ENCODE measurements at regions not wholly inside any gene's neighbourhood (a gene's known extent, or its start where the extent isn't known, plus 50 kb on each side); places are given as distances from the start of the nearest gene placed in this dataset.

- no peak overlapping the region for H3K27ac ChIP-seq (ENCODE audit: low read depth, low read length, poor library complexity, severe bottlenecking)
- H4K20me1 ChIP-seq (ENCODE audit: insufficient read depth, low read length), result no peaks in the 10 kb centered on the region
- ChIA-PET POLR2A (interaction anchor here (0.6 kb wide), 1 partner anchor 1738 kb away, joined by 6 read pairs; no protein-coding TSS in a partner anchor), CTCF (ENCODE audit: unreplicated experiment) (no interaction called here)
- H3K4me3 ChIP-seq (ENCODE audit: low read depth, low read length, poor library complexity, severe bottlenecking), result no peak overlapping the region
- intact Hi-C loops (cut with micrococcal nuclease; ENCODE audit: unreplicated experiment), result no loop called here
- no peak overlapping the region for H3K4me2 ChIP-seq (ENCODE audit: low read length)
- no peaks in the 10 kb centered on the region for H3K36me3 ChIP-seq (ENCODE audit: insufficient read depth, low read length)
- DNase-seq (ENCODE audit: low spot score), result no peak
- no peak overlapping the region for H2AFZ ChIP-seq (ENCODE audit: low read length)
- H3K79me2 ChIP-seq (ENCODE audit: insufficient read depth, low read depth, low read length), result no peaks in the 10 kb centered on the region
- BruUV-seq (replicated peaks), result no TSS peak
- TF ChIP-seq, protein P1, sequence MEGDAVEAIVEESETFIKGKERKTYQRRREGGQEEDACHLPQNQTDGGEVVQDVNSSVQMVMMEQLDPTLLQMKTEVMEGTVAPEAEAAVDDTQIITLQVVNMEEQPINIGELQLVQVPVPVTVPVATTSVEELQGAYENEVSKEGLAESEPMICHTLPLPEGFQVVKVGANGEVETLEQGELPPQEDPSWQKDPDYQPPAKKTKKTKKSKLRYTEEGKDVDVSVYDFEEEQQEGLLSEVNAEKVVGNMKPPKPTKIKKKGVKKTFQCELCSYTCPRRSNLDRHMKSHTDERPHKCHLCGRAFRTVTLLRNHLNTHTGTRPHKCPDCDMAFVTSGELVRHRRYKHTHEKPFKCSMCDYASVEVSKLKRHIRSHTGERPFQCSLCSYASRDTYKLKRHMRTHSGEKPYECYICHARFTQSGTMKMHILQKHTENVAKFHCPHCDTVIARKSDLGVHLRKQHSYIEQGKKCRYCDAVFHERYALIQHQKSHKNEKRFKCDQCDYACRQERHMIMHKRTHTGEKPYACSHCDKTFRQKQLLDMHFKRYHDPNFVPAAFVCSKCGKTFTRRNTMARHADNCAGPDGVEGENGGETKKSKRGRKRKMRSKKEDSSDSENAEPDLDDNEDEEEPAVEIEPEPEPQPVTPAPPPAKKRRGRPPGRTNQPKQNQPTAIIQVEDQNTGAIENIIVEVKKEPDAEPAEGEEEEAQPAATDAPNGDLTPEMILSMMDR (conservative IDR thresholded peaks at IDR 0.05; ENCODE audit: low read length), result no peak
- no peak for TF ChIP-seq EZH2phosphoT487 (IDR thresholded peaks at IDR 0.05; ENCODE audit: borderline replicate concordance, low read depth, low read length)
- no peaks in the 10 kb centered on the region for H3K9me3 ChIP-seq (ENCODE audit: low read length)
- no peaks in the 10 kb centered on the region for H3K4me1 ChIP-seq (ENCODE audit: insufficient read depth, low read length, poor library complexity, severe bottlenecking)
- H3K9me2 ChIP-seq (ENCODE audit: insufficient read depth, low read length), result no peaks in the 10 kb centered on the region; the same call in 1 of the 2 replicates
These were observed 107.6 kb upstream of the SEMA6D start for GRCh38 chr15:47609693-47610092.

- H3K4me3 ChIP-seq (ENCODE audit: low read depth, low read length, poor library complexity, severe bottlenecking), result no peak overlapping the region
- intact Hi-C loops (cut with micrococcal nuclease; ENCODE audit: unreplicated experiment), result no loop called here
- no peaks in the 10 kb centered on the region for H3K79me2 ChIP-seq (ENCODE audit: insufficient read depth, low read depth, low read length)
- ChIA-PET CTCF (ENCODE audit: unreplicated experiment) (no interaction called here), POLR2A (no interaction called here)
- no peaks in the 10 kb centered on the region for H3K36me3 ChIP-seq (ENCODE audit: insufficient read depth, low read length)
- no peak overlapping the region for H3K27ac ChIP-seq (ENCODE audit: low read depth, low read length, poor library complexity, severe bottlenecking)
- no peaks in the 10 kb centered on the region for H3K4me1 ChIP-seq (ENCODE audit: insufficient read depth, low read length, poor library complexity, severe bottlenecking)
- H2AFZ ChIP-seq (ENCODE audit: low read length), result no peak overlapping the region
- no peaks in the 10 kb centered on the region for H3K9me2 ChIP-seq (ENCODE audit: insufficient read depth, low read length)
- BruUV-seq (replicated peaks), result no TSS peak
- H3K4me2 ChIP-seq (ENCODE audit: low read length), result no peak overlapping the region
- TF ChIP-seq, protein P1 (conservative IDR thresholded peaks at IDR 0.05; ENCODE audit: low read length), result no peak
- no peak for TF ChIP-seq EZH2phosphoT487 (IDR thresholded peaks at IDR 0.05; ENCODE audit: borderline replicate concordance, low read depth, low read length)
- no peaks in the 10 kb centered on the region for H4K20me1 ChIP-seq (ENCODE audit: insufficient read depth, low read length)
- no peak for DNase-seq (ENCODE audit: low spot score)
- no peaks in the 10 kb centered on the region for H3K9me3 ChIP-seq (ENCODE audit: low read length)
These were observed 106.6 kb upstream of the SEMA6D start for GRCh38 chr15:47610736-47611135.

- Histone ChIP-seq H3K4me3 (ENCODE audit: low read depth, low read length, poor library complexity, severe bottlenecking) (no peak overlapping the region), H3K4me1 (ENCODE audit: insufficient read depth, low read length, poor library complexity, severe bottlenecking) (no peaks in the 10 kb centered on the region), H3K9me3 (ENCODE audit: low read length) (no peaks in the 10 kb centered on the region), H3K36me3 (ENCODE audit: insufficient read depth, low read length) (no peaks in the 10 kb centered on the region), H3K9me2 (ENCODE audit: insufficient read depth, low read length) (no peaks in the 10 kb centered on the region), H4K20me1 (ENCODE audit: insufficient read depth, low read length) (no peaks in the 10 kb centered on the region), H3K4me2 (ENCODE audit: low read length) (no peak overlapping the region), H3K79me2 (ENCODE audit: insufficient read depth, low read depth, low read length) (no peaks in the 10 kb centered on the region), H2AFZ (ENCODE audit: low read length) (no peak overlapping the region), H3K27ac (ENCODE audit: low read depth, low read length, poor library complexity, severe bottlenecking) (no peak overlapping the region)
- TF ChIP-seq, protein P1 (conservative IDR thresholded peaks at IDR 0.05; ENCODE audit: low read length), result no peak
- no peak for TF ChIP-seq EZH2phosphoT487 (IDR thresholded peaks at IDR 0.05; ENCODE audit: borderline replicate concordance, low read depth, low read length)
- POLR2A ChIA-PET, result no interaction called here
- CTCF ChIA-PET (ENCODE audit: unreplicated experiment), result no interaction called here
- intact Hi-C loops (cut with micrococcal nuclease; ENCODE audit: unreplicated experiment), result no loop called here
- no peak for DNase-seq (ENCODE audit: low spot score)
- BruUV-seq (replicated peaks), result no TSS peak
These were observed 102.8 kb upstream of the SEMA6D start for GRCh38 chr15:47614360-47615011.

All from OCI-LY7 (cell line).